OCI-LY1 (cell line): ENCODE measurements at regions not wholly inside any gene's neighbourhood (a gene's known extent, or its start where the extent isn't known, plus 50 kb on each side); places are given as distances from the start of the nearest gene placed in this dataset.

ENCODE experiments used
- H2AFZ ChIP-seq: fragments of 200-600 bp; sonication (generic), shearing (Covaris generic); 2 replicates; pipeline ENCODE4 v1.6.0; 2014; ENCODE audit warnings: antibody characterized with exemption, mild to moderate bottlenecking, low read length
- H3F3A ChIP-seq: fragments of 200-600 bp; sonication (generic), shearing (Covaris generic); 2 replicates; pipeline ENCODE4 v1.6.0; 2014; ENCODE audit warnings: mild to moderate bottlenecking, antibody characterized with exemption, low read length, moderate library complexity; ENCODE audit not compliant: insufficient read depth
- H3K27ac ChIP-seq: fragments of 200-600 bp; sonication (generic); 2 replicates; pipeline ENCODE4 v1.5.1; 2014; ENCODE audit warnings: low read length, mixed run types, mild to moderate bottlenecking, low read depth; ENCODE audit not compliant: poor library complexity, severe bottlenecking
- H3K27me3 ChIP-seq: fragments of 200-600 bp; sonication (generic); 2 replicates; pipeline ENCODE4 v1.6.0; 2014; ENCODE audit warnings: antibody characterized with exemption, mild to moderate bottlenecking, low read length, moderate library complexity; ENCODE audit not compliant: insufficient read depth
- H3K36me3 ChIP-seq: fragments of 200-600 bp; sonication (generic); 2 replicates; pipeline ENCODE4 v1.6.1; 2014; ENCODE audit warnings: mild to moderate bottlenecking, antibody characterized with exemption, low read length, moderate library complexity, mixed read lengths; ENCODE audit not compliant: insufficient read depth
- H3K4me1 ChIP-seq: fragments of 200-600 bp; sonication (generic); 2 replicates; pipeline ENCODE4 v1.5.1; 2014; ENCODE audit warnings: mild to moderate bottlenecking, low read length, moderate library complexity; ENCODE audit not compliant: insufficient read depth, severe bottlenecking
- H3K4me2 ChIP-seq: fragments of 200-600 bp; sonication (generic), shearing (Covaris generic); 2 replicates; pipeline ENCODE4 v1.6.1; 2014; ENCODE audit warnings: low read length
- H3K4me3 ChIP-seq: fragments of 200-600 bp; sonication (generic); 2 replicates; pipeline ENCODE4 v1.5.1; 2014; ENCODE audit warnings: low read length, low read depth, mild to moderate bottlenecking, mixed read lengths; ENCODE audit not compliant: poor library complexity, severe bottlenecking
- H3K79me2 ChIP-seq: fragments of 200-600 bp; shearing (Covaris generic); 2 replicates; pipeline ENCODE4 v1.6.1; 2016; ENCODE audit warnings: mixed run types, low read length, mixed read lengths; ENCODE audit not compliant: insufficient read depth
- H3K9ac ChIP-seq: fragments of 200-600 bp; sonication (generic), shearing (Covaris generic); 2 replicates; pipeline ENCODE4 v1.6.1; 2014; ENCODE audit warnings: mild to moderate bottlenecking, low read length, mixed read lengths
- H3K9me2 ChIP-seq: fragments of 200-600 bp; sonication (generic), shearing (Covaris generic); 2 replicates; pipeline ENCODE4 v1.6.1; 2014; ENCODE audit warnings: low read depth, mild to moderate bottlenecking, low read length, mixed read lengths
- H3K9me3 ChIP-seq: fragments of 200-600 bp; shearing (Covaris generic); 2 replicates; pipeline ENCODE4 v1.6.1; 2014; ENCODE audit warnings: low read length, mixed read lengths
- H4K20me1 ChIP-seq: fragments of 200-600 bp; sonication (generic), shearing (Covaris generic); 2 replicates; pipeline ENCODE4 v1.6.0; 2016; ENCODE audit warnings: mild to moderate bottlenecking, low read length; ENCODE audit not compliant: insufficient read depth
- CTCF ChIP-seq: fragments of 200-600 bp; sonication (generic), shearing (Covaris generic); IDR thresholded peaks from 2 replicates; pipeline ENCODE4 v1.5.1; 2017; ENCODE audit warnings: mild to moderate bottlenecking, antibody characterized with exemption, low read length, moderate library complexity, mixed read lengths
- EZH2 ChIP-seq: fragments of 200-600 bp; sonication (generic), shearing (Covaris generic); IDR thresholded peaks from 2 replicates; pipeline ENCODE4 v1.8.0; 2017; ENCODE audit warnings: borderline replicate concordance, mixed run types, mild to moderate bottlenecking, antibody characterized with exemption, low read length, moderate library complexity, mixed read lengths

DNA sequence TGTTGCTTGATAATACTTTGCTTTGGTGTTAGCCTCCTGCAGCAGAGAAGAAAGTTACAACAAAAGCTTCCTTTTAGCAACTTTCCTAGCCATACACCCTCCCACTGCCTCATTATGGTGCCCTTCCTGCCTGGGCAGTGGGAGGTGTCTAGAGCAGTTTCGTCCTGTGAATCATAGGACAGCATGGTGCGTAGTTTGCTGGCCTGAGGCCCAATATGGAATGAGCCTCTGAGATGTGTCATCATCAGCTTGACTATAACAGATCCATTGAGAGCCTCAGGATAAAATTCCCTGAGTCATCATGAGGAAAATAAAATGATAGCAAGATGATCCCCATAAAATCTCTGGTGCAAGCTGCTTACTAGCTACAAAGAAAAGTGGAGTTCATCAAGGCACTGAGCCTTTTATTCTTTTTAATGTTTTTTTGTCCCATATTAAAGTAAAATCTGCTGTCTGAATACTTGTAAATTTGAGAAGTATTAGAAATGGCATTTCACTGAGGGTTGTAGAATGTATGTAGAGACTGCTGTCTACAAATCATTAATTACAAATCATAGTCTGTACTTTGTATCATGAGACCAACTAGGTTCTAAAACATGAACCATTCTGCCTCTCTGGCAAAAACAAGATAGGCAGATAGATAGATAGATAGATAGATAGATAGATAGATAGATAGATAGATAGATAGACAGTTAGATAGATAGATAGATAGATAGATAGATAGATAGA is 303.0 kb upstream of the PDE4D start:
- Histone ChIP-seq H4K20me1 (no peaks in the 10 kb centered on the region), H3K36me3 (no peaks in the 10 kb centered on the region), H3K4me2 (no peak overlapping the region), H2AFZ (no peak overlapping the region), H3K27me3 (no peaks in the 10 kb centered on the region), H3K79me2 (no peaks in the 10 kb centered on the region), H3K27ac (no peak overlapping the region), H3F3A (no peaks in the 10 kb centered on the region), H3K4me1 (no peaks in the 10 kb centered on the region), H3K9me3 (no peaks in the 10 kb centered on the region), H3K9me2 (no peaks in the 10 kb centered on the region), H3K9ac (no peak overlapping the region), H3K4me3 (no peak overlapping the region)
- no peak for TF ChIP-seq CTCF
- no peak for TF ChIP-seq EZH2

DNA sequence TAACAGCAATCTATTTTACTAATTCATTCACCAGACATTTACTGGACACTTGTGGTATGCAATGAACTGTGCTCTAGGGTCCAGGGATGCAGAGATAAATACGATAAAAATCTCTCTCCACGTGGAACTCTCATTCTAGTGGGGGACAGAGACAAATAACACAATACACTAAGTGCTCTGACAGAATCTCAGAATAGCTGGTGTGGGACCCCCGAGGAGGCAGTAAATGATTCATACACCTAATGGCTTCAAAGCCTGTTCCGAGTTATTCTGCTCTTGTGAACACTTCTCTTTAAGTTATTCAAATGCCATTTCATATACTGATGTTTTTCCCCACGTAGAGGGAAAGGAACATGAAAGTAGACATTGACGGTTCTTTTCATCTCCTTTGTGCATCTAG is 302.0 kb upstream of the PDE4D start:
- no peak for TF ChIP-seq CTCF
- TF ChIP-seq EZH2, result no peak
- Histone ChIP-seq H3K4me3 (no peak overlapping the region), H3K9ac (no peak overlapping the region), H3K4me2 (no peak overlapping the region), H3K79me2 (no peaks in the 10 kb centered on the region), H3K4me1 (no peaks in the 10 kb centered on the region), H3K27ac (no peak overlapping the region), H3F3A (no peaks in the 10 kb centered on the region), H2AFZ (no peak overlapping the region), H3K36me3 (no peaks in the 10 kb centered on the region), H4K20me1 (no peaks in the 10 kb centered on the region), H3K9me3 (no peaks in the 10 kb centered on the region), H3K9me2 (no peaks in the 10 kb centered on the region), H3K27me3 (no peaks in the 10 kb centered on the region)

GRCh38 chr5:60195083-60195482 is 301.6 kb upstream of the PDE4D start:
- Histone ChIP-seq H3K9ac (no peak overlapping the region), H4K20me1 (no peaks in the 10 kb centered on the region), H3K27ac (no peak overlapping the region), H3K79me2 (no peaks in the 10 kb centered on the region), H3K9me3 (no peaks in the 10 kb centered on the region), H3K9me2 (no peaks in the 10 kb centered on the region), H2AFZ (no peak overlapping the region), H3K27me3 (no peaks in the 10 kb centered on the region), H3K36me3 (no peaks in the 10 kb centered on the region), H3K4me2 (no peak overlapping the region), H3K4me3 (no peak overlapping the region), H3F3A (no peaks in the 10 kb centered on the region), H3K4me1 (no peaks in the 10 kb centered on the region)
- TF ChIP-seq EZH2, result no peak
- no peak for TF ChIP-seq CTCF
